Embryonic facial prominence (tissue), 1 donor: ENCODE measurements at regions not wholly inside any gene's neighbourhood (a gene's known extent, or its start where the extent isn't known, plus 50 kb on each side); places are given as distances from the start of the nearest gene placed in this dataset.

ENCODE experiments used
- DNase-seq: peaks from one replicate; pipeline ENCODE4 v3.0.0-alpha.2; 2016; ENCODE audit errors: extremely low spot score

DNA sequence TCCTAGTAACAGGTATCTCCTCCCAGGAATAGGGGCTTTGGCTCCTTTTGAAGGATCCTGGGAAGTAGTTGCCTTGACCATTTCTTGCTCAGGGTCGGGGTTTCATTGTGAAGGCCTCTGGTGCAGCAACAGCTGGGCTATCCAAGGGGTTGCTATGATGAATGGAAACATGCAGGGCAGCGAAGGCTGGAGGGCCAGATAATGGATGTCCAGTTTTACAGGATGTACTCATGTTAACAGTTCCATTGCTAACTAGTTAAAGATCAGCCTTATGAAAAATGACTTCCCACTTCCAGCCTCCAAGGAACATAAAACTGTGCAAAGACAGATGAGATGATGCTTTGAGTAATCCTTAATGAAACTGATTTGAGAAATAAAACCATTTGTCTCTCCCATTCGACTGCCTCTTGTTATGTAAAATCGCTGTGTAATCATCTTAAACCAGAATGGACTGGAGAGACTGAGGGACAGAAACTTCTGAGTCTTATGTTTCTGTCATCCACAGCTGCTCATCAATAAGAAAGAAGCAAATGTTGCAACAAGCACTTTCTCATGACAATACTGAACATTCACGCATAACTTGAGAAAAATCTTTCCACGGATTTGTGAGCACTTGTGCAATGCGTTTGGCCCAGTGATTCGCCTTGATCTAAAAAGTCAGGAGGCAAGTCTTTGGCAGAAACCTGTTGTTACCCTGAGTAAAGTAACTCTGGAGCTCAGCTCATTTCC, 473.5 kb upstream of the RGMA start:
- no peak for DNase-seq

DNA sequence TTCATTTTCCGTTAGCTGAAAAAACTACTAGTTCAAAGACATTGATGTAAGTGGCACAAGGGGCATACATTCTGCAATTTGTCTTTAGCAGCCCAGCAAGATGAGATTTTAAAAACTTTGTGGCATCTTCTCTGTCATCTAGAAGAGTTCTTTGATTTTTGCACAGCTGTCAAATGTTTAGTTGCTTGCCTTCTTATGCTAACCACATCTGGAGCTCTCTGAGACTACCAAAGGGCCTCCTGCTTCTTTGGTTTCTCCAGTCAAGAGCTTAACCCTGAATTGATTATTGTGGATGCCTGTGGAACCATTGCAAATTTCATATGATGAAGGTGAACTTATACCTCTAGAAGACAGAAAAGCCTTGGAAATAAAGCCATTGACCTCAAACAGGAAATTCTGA, 468.7 kb upstream of the RGMA start:
- DNase-seq = no peak

DNA sequence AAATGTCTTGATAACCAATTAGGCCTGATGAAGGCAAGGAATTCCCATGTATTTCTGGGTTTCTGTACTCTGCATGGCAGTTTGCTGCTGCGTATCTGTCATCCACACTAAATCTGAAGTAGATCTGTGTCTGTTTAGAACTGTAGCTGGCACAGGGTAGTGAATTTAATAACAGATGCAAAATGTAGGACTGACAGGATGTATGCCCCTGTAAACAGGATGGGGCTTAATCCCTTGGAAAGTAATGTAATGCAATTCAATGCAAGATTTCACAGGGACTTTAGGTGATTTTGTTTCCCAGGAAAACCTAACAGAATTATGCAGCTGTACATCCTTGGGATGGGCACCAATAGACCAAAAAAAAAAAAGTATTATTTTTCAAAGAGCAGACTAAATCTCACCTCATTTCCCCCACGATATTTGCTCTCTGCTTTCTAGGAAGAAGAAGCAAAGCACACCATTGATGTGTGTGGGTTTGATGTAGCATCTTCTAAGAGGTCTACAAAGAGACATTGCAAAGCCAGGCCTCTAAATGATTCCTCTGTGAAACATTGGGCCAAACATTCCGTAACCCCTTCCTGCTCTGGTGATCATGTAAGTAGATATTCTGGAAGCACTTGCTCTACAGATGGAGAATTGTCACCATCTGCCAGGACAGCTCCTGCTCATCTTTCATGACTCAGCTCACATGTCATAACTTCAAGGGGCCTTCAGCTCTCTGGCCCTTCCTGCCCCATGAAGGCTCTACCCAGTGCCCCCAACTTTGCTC, 464.3 kb upstream of the RGMA start:
- no peak for DNase-seq

DNA sequence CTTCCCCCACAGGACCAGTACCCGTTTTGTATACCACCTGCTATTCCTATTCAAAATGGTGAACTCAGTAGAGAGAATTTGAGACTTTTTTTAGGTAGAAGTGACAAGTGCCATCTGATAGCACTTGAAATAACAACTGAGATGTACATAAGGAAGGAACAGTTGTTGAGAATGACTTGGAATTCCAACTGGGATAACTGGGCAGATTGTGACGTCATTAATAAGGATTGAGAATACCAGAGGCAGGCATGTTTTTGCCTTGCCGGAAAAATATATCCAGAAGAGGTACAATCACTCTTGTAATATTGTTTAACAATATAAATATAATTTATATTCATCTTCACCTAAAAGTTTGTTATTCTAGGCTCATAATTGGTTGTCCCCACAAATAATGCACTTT, 454.1 kb upstream of the RGMA start:
- no peak for DNase-seq

DNA sequence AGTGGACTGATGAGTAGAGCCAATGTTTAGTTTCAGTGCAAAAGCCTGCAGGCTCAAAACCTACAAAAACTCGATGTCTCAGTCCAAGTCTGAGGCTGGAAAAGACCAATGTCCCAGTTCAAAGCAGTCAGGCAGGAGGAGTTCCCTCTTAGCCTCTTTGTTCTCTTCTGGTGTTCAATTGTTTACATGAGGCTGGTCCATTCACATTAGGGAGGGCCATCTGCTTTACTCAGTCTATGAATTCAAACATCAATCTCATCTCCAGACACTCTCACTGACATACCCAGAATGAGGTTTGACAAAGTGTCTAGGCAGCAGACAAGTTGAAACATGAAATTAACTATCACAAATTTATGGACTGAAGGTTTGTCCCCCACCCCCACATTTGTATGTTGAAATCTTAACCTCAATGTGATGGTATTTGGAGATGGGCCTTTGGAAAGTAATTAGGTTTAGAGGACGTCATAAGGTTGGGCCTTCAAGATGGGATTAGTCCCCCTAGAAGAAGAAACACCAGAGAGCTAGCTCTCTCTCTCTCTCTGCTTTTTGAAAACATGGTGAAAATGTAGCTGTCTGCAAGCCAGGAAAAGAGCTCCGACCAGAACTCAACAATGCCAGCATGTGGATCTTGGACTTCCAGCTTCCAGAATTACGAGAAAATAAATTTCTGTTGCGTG, 438.5 kb upstream of the RGMA start:
- no peak for DNase-seq

DNA sequence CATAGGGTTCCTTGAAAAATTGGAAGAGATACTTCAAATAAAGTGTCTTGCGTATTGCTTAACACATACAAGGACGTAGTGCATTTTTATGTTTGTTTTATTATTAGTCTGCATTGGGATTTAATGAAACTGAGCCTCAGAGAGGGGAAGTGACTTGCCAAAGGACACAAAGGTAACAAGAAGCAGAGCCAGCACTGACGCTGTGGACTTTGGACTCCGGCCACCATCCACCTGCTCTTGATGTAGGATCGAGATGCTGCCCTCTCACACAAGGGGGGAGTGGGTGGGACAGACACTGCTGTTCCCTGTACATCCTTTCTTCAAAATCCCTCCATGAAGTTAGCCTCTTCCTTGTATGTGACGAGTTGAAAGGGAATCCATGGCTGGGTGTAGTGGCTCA, 435.4 kb upstream of the RGMA start:
- DNase-seq = no peak

DNA sequence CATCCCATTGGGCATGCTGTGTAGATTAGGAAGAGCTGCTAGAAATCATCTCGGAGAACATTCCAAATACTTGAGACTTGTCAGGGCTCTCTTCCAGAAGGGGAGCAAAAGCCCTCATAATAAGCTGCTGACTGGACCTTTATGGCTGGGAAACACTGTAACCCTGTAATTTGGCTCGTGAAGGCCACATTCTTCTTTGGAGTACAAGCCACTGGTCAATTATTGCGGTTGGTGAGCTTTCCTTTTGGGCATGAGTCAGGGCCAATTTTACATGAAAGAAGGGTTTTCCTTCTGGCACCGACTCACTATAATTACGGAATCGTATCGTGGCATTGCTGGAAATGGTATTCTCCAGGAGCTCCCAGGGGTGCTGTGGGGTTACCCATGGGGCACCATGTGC, 434.5 kb upstream of the RGMA start:
- DNase-seq = no peak

DNA sequence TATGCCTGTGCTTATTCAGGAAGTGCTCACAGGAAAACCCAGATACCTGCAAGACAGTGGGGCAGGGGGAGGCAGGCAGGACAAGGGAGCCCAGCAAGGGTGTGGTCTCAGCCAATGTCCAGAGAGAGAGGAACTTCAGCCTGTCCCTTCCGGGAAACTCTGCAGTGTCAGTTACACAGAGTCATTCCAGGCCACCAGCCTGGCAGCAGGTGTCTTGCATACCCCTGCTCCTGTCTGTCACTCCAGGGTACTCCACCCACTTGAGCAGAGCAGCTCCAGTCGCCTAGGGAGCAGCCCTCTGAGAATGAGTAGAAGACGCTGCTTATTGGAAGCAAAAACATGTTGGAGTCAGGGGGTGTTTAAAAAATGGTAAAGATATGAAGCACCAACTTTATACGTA, 431.2 kb upstream of the RGMA start:
- DNase-seq = no peak

DNA sequence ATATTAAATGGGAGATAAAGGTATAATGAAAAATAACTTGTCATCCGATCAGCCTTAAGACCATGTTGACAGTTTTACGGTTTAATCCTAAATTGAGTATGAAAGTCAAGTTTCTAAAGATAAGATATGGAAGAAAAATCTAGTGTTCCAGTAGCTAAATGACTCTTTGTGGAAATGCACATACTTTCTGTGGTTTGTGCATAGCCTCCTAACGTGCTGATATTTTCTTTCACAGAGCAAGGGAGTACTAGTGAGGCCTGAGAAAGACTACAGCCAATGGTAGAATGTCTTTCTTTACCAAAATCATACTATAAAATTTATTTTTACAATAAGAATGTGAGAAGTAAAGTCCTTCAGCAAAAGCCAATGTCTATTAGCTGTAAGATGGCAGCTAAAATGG, 430.6 kb upstream of the RGMA start:
- no peak for DNase-seq

DNA sequence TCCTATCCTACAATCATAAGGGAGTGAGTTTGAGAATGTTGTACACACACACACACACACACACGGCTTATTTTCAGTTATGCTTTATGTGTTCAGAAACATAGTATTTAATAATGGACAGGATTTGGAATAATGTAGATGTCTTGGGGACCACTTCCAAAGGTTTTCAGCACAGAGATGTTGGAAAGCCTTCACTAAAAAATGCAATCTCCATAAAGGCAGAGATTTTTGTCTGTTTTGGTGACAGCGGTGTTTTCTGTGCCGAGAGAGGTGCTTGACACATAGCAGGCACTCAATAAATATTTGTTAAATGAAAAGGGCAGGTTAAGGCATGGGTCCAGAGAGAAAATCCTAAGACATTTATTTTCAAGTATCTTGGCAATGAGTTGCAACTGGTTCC, 428.2 kb upstream of the RGMA start:
- no peak for DNase-seq

DNA sequence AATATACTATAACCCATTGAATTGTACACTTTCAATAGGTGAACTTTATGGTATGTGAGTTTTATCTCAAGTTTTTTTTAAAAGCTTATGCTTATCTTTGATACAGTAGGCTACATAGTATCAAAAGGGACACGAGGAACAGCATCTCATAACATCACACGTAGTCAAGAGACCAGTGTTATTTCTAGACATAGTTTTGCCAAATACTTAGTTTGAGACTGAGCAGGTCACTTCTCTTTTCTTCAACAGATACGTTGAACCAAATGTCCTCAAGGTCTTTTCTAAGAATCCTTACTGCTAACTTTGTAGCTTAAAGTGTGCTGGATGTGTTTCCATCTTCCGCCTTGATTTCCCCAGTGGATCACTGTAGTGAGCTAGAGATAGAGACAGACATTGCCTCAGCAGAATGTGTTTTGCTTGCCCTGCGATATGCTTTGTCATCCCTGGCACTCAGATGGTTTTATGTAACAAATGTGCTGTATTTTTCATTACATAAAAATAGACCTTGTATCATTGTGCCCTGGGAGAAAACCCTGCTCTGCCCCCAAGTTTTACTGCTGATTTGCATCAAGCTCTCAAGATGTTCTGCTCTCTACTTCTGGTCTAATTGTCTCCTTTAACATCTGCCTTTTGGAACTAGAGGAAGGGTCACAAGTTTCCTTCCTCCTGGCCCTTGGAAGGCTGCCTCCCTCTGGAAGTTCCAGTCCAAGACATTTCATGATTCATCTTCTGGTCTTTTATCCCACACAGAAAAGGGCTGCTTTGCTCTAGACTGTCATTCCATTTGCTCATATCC, 426.4 kb upstream of the RGMA start:
- no peak for DNase-seq

DNA sequence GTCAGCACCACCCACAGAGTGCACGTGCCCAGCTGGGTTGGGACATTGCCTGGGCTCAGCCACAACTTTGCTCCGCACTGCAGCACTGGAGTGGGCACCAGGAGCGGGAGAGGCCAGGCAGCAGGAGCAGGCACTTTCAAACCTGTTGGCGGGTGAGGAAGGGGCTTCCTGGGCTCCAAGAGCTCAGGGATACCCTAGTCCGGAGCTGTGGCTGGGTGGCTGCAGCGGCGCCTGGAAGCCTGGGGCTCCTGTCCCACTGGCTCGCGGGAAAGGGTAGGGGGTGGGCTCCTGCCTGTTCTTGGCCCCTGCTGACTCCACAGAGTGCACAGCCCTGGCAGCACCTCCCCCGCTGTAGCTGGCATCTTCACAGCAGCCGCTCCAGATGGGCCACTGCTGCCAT, 417.6 kb upstream of the RGMA start:
- DNase-seq = no peak

DNA sequence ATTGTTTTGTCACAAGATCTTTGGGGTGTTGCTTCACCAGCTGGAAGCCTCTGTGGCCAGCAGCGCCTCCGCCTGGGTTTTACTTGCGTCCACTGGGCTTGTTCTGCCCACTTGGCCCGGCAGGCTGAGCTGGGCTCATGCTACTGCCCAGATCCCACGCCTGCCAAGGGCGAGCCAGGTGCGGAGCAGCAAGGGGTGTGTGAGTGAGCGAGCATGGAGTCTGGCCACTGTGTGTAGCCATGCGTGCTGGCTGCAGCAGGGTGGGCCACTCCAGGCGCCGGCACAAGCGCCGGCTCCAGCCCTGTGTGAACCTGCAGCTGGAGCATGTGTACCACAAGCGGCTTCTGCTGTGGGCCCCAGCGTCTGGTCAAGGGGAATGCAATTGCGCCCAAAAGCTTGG, 416.5 kb upstream of the RGMA start:
- no peak for DNase-seq

DNA sequence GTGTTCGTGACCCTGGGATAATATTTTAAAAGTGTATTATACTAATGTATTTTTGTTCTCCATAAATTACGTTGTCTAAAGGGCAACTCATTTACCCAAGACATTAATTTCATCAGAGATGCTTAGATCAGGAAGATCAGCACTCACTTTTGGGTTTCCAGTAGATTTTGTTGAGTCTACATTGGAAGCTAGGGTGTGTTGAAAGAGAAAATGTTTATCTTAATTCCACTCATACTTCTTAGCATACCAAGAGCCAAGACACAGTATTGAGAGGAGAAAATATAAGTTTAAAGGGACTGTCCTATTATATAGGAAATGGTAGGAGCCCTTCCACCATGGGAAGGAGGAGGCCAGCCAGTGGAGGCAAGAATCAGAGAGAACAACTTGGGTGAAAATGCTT, 412.9 kb upstream of the RGMA start:
- no peak for DNase-seq

DNA sequence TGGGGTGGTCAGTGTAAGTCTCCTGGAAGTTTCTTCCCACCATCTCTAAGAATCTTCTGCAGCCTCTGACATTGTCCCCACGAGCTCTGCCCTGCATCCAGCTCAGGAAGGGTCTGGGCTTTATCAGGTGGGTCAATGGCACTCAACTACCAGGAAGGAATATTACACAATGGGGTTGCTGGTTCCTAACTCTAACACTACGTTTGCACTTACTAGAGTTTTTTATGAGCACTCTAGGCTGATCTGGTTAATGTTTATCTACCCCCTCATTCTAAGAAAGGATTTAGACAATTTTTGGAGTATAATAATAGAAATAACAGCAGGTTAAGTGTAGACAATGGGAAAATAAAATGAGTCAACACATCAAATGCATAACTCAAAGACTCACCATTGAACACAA, 411.1 kb upstream of the RGMA start:
- DNase-seq = no peak

DNA sequence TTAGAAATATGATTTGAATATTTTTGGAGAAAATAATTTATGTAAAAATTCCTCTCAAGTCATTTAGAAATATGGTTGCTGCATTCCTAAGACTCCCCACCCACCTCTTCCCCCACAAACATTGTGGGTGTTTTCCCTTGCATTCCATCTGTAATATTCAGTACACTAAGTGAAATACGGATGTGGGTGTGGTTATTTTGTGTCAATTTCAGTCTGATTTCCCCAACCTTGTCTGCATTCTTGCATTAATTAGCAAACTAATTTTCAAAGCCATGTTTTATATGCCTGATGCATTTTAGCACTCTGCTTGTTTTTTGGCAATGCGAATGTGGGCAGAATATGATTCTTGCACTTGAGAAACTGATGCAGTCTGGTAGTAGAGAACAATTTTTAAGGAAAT, 408.3 kb upstream of the RGMA start:
- no peak for DNase-seq

DNA sequence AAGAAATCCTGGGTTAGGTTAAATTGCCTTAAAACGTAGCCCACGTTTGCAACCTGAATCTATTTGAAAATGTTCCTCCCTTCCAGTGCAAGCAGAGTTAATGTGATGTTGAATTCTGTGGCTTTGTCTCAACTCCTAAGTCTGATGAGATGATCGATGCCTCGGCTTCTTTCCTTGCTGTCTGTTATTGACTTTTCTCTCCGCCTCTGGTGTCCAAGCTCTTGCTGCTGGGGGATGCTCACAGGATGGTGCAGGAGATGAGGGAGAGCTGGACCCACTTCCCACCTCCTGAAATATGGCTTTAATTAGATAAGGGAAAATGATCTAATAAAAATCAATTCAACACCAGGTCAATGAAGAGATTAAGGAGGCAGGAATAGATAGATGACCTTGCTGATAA, 407.9 kb upstream of the RGMA start:
- no peak for DNase-seq

DNA sequence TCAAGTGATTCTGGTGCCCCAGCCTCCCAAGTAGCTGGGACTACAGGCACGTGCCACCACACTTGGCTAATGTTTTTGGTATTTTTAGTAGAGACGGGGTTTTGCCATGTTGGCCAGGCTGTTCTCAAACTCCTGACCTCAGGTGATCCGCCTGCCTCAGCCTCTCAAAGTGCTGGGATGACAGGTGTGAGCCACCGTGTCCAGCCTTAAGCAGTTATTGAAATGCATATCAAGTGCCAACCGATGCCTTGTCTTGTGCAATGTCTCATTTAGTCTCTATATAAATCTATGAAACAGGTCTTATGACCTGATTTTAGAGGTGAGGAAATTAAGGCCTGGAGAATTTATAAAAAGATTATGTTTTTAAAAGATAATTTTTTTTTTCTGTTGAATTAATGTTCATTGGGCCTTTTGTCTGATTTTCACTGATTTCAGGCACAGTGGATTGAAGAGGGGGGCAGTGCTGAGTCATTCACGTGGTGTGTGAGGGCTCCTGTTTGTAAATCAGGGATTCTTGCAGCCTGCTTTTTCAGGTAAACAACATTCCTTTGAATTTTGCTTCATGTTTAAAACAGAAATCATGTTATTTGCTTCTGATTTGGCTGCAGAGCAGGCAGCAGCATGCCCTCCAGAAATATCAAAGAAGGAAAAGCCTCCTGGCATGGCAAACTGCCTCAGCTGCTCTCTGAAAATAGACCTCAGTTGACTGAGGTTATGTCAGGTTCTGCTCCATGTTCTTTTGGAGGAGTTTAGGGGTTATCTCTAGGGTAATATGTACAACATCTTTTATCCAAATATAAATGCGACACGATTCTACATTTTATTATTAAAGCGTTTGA, 407.0 kb upstream of the RGMA start:
- DNase-seq = no peak

DNA sequence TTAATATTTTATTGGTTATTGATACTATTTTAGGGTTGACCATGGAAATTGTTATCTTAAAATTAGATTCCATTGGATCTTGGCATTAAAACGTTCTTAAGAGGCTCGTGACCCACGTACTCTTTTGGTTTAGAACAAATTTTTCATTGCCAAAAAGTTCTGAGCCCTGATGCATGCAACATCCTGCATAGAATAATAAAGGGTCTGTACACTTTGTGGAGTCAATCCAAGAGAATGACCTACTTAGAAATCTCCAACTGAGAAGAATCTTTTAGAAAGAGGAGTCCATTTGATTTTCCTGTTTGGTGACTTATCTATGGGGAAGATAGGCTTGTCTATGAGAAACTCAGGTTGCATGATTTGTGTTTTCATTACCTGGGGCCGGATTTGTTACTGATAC, 404.2 kb upstream of the RGMA start:
- DNase-seq = no peak

DNA sequence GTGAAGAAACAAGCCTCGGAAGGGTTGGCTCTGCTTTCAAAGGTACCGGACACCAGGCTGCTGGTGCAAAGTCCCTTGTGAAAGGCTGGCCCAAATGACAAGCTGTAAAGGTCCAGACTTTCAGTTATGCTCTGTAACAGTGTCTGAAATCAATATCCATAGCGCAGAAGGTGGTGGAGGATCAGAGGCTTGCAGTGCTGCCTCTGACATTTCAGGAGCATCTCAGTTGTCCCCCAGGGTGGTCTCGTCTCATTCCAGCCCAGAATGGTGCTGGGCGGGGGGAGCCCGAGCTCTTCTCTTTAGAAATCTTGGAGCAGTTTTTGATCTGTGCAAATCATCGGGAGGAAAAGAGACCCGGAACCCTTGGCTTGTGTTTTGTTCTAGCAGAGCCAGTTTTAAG, 402.3 kb upstream of the RGMA start:
- no peak for DNase-seq

DNA sequence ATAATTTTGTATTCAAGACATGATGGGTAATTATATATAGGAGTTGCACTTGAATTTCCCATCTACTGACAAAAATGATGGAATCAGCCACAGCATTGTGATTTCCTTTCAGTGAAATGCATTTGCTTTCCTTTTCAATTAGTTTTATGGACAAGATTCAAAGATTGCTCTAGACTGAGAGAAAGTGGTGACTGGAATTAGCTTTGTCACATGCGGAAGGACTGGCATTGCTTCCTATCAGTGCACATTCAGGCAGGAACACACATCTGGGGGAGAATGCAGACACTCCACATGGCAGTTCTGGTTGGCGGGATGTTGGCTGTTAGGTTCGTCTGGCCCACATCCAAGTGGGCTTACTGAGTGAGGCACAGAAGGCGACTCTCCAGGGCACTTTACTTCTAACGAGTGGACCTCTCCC, 399.3 kb upstream of the RGMA start:
- no peak for DNase-seq
